ENCODE measurements at regions not wholly inside any gene's neighbourhood (a gene's known extent, or its start where the extent isn't known, plus 50 kb on each side); places are given as distances from the start of the nearest gene placed in this dataset.

DNA sequence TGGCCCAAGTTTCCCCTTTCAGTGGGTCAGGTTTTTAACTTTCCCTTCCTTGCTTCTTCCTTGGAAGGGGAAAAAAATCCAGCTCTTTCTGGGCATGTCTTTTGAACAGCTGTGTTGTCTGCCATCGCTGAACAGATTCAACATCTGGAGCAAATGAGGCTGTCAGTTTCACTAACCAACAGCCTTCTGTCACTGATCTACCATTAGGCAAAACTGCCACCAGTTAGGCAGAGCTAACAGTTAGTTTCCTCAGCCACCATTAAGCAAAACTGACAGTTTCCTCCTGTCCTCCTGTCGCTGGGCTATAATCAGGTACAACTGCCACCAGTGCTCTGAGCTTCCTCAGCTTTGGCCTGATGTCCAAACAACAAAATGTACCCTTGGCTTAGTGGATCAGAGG lies 81.9 kb downstream of the NPTX2 start:
- TF ChIP-seq, protein P1, sequence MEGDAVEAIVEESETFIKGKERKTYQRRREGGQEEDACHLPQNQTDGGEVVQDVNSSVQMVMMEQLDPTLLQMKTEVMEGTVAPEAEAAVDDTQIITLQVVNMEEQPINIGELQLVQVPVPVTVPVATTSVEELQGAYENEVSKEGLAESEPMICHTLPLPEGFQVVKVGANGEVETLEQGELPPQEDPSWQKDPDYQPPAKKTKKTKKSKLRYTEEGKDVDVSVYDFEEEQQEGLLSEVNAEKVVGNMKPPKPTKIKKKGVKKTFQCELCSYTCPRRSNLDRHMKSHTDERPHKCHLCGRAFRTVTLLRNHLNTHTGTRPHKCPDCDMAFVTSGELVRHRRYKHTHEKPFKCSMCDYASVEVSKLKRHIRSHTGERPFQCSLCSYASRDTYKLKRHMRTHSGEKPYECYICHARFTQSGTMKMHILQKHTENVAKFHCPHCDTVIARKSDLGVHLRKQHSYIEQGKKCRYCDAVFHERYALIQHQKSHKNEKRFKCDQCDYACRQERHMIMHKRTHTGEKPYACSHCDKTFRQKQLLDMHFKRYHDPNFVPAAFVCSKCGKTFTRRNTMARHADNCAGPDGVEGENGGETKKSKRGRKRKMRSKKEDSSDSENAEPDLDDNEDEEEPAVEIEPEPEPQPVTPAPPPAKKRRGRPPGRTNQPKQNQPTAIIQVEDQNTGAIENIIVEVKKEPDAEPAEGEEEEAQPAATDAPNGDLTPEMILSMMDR (conservative IDR thresholded peaks at IDR 0.05), result no peak
- no peak for TF ChIP-seq ZFX (IDR thresholded peaks at IDR 0.05)
